HG02852 (cell line): ENCODE measurements at regions not wholly inside any gene's neighbourhood (a gene's known extent, or its start where the extent isn't known, plus 50 kb on each side); places are given as distances from the start of the nearest gene placed in this dataset.

Experiments
- ATAC-seq: cut with Tn5 transposase; IDR thresholded peaks from one replicate; pipeline ENCODE4 v1.9.1; 2021; ENCODE audit warnings: mild to moderate bottlenecking, moderate library complexity; ENCODE audit not compliant: unreplicated experiment

DNA sequence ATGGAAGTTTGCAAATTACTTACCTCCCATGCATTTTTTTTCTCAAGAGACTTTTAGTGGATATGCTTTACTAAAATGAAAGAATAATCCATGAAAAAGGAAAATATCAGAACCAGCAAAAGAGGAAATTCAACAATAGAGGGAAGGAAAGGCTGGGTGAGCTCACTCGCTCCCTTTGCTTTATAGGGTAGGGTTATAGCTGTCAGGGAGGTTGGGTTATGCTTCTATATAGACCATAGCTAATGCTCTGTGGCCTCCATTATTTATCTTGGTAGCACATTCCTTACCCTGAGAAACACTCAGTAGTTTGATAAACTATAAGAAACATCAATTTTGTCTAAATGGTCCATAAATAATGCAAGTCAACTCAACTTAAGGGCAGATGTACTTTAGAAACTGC lies 215.9 kb upstream of the FAR2 start:
- no peak for ATAC-seq

DNA sequence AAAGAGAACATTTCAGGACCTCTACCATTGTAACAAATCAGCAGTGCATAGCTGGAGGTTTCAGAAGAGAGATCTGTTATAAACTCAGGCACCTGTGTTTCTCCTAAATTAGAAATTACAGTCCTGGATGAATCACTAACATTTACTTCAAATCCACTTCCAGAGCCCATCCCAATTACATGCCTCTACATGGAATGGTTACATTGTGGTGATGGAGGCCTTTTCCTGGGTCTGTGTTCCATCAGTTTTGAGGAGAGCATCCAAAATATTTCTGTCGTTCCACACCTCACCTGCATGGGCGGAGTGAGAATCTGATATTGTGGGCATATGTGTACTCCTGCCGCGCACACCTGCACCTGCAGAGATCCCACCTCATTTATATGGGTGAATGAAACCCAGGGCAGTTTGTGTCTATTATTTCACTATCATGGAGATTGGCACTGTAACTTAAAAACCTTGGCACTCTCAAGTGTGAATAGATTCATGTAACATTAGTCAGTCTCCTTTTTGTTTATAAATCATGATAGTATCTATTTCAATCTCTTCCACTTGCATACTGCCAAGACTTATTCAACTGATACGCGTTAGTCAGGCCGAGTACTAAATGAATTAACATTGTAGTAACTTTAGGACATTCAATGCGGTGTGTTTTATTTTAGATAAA lies 215.1 kb upstream of the FAR2 start:
- ATAC-seq: no peak

DNA sequence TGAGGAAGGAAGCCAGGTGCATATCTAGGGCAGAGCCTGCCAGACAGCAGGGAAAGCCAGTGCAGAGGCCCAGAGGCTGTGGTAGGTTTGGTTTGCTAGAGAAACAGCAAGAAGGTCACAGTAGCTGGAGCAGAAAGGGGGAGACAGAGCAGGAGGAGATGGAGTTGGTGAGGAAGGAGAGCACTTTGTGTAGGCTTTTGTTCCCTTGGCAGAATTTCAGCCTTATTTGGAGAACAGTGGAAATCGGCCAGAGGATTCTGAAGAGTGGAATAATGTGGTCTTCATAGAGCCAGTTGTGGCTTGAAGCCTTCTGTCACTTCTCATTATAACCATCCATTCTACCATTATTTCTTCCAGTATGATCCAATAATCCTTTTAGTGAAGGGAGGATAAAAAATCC lies 212.9 kb upstream of the FAR2 start:
- ATAC-seq: no peak

DNA sequence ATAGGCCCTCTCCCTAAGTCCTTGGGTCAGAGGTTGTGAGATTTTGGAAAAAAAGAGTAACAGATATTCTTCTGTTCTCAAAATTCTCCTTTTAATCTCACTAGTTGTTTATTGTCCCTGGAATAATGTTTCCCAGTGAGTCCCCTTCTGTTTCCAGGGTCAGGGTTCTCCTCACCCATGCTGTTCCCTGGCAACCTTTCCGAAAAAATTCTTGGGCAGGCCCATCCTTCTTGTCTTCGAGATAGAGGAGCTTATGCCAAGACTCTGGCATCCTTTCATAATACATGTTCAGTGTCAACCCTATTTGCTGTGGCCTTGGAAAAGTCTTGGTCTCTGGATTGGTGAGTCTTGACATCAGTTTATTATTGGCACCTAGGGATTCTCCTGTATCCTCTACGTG lies 212.4 kb upstream of the FAR2 start:
- ATAC-seq: no peak

DNA sequence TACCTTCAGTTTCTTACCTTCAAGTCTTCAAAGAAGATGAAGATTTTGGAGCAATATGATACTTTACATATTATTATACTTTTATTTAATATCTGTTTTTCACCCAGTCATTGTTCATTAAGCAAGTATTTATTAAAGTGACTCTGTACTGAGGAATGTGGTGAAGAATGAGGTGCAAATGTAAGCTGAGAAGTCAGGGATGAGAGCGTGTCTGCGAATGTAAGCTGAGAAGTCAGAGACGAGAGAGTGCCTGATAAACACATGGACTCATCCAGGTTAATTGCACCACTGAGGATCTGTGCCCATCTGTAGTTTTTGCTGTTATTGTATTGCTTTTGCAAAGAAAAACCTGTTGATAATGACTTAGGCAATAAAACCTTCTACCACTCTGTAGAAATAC lies 211.9 kb upstream of the FAR2 start:
- no peak for ATAC-seq

DNA sequence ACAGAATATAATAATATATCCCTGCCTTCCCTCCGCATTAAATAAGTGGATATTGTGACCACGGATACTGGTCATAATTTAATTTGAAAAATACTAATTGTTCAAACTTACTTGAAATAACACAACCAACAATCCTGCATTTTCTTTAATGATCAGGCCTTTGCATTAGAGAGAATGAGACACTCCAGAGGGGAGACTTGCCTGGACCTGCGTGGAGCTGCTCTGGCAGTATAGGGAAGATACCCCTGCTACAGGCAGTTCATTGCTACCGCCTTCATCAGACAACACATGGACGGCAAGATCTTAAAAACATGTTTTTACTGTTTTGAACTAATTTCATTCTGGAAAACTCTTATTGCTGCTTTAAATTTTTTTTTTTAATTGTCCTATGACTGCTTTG lies 211.0 kb upstream of the FAR2 start:
- ATAC-seq: no peak

DNA sequence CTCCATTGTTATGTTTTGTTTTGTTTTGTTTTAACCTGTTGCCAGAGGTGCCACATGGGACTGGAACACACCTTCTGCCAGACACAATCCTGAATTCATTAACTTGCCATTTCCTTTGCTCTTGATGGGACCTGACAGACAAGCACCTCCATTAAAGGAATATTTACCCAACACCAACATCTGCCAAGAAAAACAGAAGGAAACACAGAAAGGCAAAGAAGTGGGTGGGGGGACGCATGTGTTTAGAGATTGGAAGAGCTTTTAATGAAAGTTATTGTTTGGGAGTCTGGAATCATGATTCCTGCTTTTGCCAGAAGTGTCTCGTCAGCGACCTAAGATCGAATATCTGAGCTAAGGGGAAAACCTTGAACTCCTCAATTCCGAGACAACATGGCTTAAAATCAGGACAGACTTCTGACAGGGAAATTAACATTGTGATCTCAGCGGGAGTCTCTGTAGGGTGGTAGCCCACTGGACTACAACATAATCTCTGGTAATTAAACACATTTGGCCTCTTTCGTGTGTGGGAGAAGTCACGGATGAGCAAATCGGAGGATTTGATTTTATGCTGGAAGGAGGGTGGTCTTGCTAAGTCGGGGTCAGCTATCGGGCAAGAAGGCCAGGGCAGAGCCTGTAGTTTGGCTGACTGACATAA lies 210.4 kb upstream of the FAR2 start:
- ATAC-seq: no peak

DNA sequence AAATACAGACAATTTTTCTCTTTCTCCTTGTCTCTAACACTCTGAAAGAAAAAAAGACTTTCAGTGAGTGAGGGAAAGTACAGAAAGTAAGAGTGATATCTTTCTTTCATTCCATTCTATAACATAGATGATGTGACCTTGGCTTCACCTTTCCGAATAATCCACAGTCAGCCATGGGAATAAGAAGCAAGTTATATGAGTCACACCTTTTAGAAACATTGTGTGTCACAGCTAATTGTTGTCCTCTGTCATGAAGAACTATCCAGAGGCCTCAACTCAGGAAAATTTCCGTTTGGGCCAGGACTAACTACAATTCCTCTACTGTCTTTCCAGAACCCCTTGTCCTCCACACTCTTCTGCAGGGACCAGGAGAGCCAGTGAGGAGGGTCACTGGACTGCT lies 209.7 kb upstream of the FAR2 start:
- ATAC-seq: no peak

DNA sequence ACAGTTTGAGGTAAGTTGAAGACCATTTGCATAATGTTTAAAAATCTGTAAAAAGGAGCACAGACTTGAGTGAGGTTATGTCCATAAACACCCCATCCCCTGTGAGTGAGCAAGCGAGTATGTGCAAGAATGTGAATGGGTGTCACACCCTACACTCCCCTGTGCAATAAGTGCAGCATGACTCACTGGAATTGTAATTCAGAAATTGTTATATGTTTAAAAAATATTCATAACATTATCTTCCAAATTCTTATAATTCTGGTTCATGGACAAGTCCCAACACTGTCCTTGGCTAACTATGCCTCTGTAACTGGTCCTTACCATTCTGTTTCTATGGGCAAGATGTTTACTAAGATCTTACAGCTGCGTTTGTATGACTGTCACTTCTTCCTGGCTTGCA lies 207.8 kb upstream of the FAR2 start:
- no peak for ATAC-seq

DNA sequence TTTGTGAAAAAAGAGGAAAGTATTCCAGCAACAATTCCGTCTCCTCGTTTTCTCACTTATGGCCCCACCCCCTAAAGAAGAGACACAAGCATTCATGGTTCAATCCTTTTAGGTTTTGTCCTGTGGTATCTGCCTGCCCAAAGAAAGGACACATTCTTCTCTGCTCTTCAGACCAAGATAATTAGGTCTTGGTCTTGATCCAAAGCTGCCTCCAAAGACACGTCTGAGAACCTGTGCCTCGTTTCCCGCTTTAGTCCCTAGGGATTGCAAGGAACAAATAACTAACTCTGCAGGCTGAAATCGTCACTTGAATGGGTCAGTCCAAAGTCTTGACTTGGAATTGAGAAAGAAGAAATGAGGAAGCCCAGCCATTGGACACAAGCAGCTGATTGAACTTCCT lies 202.7 kb upstream of the FAR2 start:
- no peak for ATAC-seq

DNA sequence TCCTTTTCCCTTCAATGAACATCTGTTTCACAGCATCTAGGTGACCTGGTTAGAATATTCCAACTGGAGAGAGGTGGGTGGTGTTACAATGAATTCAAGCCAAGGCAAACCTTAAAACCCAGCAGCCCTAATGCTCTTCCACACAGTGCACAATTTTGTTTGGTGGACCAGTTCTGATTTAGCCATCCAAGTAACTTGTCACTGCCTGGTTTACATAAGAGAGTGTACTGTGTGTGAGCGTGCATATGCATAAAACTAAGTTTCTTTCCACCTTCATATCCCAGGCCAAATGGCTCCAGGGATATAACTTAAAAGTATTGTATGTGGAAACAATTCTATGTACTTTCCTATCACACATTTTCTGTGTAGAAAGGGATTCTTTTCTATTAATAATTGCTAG lies 200.4 kb upstream of the FAR2 start:
- no peak for ATAC-seq

DNA sequence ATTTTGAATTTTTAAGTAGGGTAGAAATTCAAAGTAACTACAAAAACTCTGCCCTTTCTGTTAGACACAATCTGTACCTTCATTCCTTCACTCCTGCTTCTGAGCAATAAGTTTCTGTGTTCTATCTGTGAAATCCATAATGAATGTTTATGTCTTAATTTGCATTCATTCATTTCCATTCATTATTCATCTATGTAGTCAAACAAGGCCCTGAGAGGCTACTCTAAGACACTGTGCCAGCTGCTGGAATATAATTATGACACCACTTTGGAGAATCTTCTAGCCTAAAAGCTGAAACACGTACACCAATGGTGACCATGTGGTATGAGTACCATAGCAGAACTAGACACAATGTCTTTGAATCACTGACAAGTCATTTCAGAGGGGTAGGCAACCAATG lies 199.9 kb upstream of the FAR2 start:
- no peak for ATAC-seq

DNA sequence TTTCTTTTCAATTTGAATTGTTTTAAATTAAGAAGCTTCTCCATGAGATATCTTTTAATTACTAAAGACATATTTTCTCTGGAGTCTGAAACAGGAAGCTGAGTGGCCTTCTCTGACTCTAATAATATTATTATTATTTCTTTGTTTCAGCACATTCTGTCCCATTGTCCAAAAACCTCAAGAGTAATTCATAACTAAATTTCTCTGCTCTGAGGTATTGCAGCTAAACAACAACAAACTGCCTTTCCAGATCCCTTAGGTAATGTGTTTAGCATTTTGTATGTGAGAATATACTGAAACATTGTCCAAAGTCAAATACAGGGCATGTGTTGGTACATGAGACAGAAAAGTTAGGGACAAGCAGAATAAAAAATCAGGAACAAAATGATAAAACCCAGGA lies 199.0 kb upstream of the FAR2 start:
- ATAC-seq: no peak

DNA sequence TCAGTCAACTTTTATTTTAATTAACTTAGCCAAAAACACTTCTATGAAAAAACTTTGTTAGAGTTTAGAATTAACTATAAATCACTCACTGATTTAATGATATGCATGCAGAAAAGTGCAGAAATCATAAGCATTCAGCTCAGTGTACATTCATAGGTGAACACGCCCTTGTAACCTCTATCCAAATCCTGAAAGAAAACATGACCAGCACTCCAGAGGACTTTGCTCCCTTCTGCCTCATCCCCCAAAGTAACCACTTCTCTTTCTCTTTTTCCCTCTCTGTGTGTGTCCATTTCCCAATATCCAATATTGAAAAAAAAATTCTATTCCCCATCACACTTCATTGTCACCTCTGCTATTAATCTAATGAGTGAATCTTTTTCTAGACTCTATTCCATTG lies 197.1 kb upstream of the FAR2 start:
- ATAC-seq: no peak

DNA sequence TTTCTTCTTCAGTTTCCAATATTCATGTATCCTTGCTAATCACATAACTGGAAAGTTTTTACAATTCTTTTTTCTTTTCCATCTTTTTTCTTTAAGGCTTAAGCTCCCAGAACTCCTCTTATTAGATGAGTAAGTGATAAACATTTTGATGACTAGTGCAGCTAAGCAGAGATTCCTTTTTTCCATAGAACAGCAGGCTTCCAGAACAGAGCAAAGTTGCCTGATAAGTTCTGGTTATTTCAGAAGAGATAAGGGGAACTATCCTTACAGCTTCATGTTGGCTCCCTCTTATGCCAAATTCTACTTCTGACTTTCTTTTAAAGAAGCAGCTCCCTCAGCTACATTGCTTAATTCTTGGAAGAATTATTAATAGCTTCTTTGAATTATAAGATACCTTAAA lies 194.7 kb upstream of the FAR2 start:
- ATAC-seq: no peak

DNA sequence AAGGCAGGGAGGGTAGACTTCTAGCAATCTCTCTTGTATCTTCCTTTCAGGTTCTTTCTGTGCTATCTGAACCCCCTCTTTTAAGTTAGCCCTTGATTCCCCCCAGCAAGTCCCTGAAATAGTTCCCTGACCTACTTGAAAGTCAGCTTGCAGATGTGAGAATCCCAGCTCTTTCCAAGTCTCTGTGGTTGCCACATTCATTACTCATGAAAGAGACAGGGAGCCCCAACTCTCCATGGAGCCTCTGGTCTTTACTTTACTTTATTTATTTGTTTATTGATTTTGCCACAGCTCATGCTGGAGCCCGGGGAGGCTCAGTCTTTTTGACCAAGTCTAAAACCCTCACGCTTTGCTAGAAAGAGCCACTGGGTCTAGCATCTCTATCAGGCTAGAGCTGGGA lies 193.6 kb upstream of the FAR2 start:
- ATAC-seq: no peak

DNA sequence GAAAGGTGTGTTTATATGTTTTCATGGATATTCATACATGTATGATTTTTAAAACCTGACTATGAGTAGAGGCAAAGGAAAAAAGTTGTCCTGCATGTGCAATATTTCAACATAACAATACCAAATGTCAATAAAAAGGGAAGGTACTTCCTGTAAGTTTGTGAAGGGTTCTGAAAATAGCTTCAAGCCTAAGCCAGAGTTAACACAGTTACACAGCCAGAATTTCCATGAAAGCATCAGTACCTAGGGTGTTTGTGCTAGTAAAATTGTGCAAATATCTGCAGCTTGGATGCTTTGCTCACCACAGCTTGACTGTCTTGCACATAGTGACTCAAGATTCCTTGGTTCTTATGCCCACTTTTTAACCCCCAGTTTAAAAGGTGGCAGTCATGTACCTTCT lies 193.1 kb upstream of the FAR2 start:
- ATAC-seq: no peak

DNA sequence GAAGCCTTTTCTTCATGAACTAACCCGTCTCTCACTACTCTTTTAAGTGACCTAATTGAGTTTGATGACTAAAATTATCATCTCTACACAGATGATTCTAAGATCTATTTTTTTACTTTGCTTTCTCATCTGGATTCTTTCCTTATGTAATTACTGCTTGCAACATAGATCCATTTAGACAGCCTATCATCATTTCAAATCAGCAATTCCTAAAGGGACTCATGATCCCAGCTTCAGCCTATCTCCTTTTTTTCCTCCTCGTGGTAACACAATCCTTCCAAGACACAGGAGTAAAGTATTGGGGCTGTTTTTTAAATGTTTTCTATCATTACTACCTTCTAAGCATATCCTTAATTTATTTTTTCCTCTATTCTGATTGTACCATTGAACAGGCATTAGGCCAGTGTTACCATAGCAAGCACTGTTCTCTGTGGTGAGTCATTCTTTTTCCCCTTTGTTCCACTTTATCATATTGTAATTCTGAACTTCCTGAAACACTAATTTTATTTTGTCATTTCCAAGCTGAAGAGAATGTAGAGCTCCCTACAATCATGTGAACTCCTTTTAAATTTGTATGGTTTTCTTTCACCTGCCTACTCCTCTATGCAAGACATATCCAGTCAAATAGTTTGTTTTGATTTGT lies 190.4 kb upstream of the FAR2 start:
- ATAC-seq: no peak

DNA sequence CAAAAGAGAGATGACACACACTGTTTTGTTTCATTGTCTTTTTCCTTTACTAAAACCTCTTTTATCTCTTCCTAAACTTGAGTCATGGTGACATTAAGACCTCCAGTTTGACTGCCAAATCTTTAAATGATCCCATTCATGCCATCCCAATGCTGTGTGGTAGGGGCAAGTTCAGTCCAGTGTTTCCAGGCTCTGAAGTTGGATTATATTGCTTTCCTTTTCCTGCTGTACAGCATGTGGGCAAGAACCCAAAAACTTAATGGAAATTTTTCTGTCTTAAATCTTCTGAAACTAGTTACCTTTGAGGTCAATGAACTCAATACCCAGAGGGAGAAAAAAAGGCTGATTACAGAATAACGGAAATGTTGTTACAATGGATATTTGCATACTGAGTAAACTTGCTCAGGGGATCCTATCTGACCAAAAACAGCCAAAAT lies 187.1 kb upstream of the FAR2 start:
- ATAC-seq: no peak

DNA sequence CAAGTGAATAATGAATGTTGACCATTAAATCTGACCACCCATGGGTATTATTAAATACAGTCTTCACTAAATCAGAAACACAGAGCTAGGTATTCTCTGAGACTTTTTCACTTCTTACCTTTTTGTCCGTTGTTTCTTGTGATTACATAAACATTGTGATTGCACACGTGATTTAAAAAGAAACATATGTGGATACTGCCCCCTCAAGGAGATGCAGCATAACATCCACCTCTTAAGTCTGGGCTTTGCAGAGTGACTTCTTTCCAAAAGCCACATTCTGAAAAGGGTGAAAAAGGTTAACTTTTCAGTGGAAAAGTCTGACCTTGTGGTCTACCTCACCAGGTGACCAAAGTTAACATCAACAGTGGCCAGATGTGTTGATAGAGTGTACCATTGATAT lies 185.5 kb upstream of the FAR2 start:
- ATAC-seq: no peak

DNA sequence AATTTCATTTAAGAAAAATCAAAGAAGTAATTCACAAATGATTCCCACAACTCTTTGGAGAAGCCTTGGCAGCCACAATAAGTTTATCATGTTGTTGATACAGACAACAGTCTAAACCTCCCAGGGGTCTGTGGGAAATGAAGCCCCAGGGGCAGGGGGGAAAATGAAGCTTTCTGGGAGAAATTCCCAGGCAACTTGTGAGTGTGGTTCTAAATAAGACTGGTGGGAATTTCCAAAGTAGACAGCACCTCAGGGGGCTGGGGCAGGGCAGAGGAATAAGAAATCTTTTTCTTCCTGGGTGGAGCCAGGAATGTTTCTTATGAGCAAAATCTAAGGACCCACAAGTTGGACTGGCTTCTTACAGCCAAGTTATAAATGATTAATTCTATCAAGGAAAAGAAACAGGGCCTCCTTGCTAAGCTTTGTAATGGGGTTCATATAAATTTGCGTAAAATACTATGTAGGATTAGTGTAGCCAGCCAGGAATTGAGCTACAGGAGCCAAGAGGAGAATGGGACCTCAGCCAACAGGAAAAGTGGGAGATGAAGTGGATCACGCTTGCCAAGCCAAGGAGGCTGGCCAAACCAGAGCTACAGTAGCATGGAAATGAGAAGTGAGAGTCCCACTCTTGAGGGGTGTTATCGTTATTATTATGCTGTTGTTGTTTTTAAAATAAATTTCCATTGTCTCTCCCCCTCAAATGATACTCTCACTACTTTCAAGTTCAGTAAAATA lies 182.9 kb upstream of the FAR2 start:
- ATAC-seq: no peak

DNA sequence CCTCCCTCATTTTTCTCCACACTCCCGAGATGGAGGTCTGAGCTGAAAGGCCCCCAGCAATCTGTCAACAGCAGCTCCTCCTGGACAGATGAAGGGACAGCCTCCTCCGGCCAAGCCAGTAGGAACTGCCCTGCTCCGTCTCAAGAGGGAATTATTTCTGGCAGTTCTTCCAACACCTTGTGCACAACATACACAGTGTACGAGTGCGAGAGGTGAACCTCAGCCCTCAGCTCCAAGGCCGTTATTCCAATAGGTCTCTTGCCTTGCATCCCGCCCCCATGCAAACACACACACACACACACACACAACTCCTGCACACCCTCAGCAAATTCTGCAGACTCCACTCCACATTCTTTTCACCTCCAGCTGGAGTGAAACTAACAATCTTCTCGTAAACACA lies 181.7 kb upstream of the FAR2 start:
- no peak for ATAC-seq
